Neural cell (in vitro differentiated cells): ENCODE measurements at regions not wholly inside any gene's neighbourhood (a gene's known extent, or its start where the extent isn't known, plus 50 kb on each side); places are given as distances from the start of the nearest gene placed in this dataset.

Experiments used
- H2AFZ ChIP-seq: fragments of 200-600, 300-800 bp; sonication (generic), shearing (Covaris generic); 2 replicates; pipeline ENCODE4 v1.6.0; 2014; ENCODE audit warnings: low read depth, mild to moderate bottlenecking, antibody characterized with exemption, low read length, moderate library complexity
- H3F3A ChIP-seq: fragments of 200-600 bp; shearing (Covaris generic); 2 replicates; pipeline ENCODE4 v1.6.1; 2016; ENCODE audit warnings: mild to moderate bottlenecking, moderate library complexity, mixed read lengths, antibody characterized with exemption, low read length; ENCODE audit not compliant: insufficient read depth, poor library complexity, severe bottlenecking
- H3K27ac ChIP-seq: fragments of 200-600, 300-800 bp; sonication (generic), shearing (Covaris generic); 2 replicates; pipeline ENCODE4 v1.5.1; 2014; ENCODE audit warnings: mild to moderate bottlenecking, low read length, moderate library complexity
- H3K27me3 ChIP-seq: fragments of 300-800, 200-600 bp; sonication (generic), shearing (Covaris generic); 2 replicates; pipeline ENCODE4 v1.6.0; 2014; ENCODE audit warnings: mild to moderate bottlenecking, low read depth, low read length, moderate library complexity; ENCODE audit not compliant: insufficient read depth
- H3K36me3 ChIP-seq: fragments of 300-800, 200-600 bp; sonication (generic), shearing (Covaris generic); 2 replicates; pipeline ENCODE4 v1.5.1; 2014; ENCODE audit warnings: mild to moderate bottlenecking, antibody characterized with exemption, low read length, moderate library complexity; ENCODE audit not compliant: insufficient read depth
- H3K4me2 ChIP-seq: fragments of 300-800, 200-600 bp; sonication (generic), shearing (Covaris generic); 2 replicates; pipeline ENCODE4 v1.6.0; 2014; ENCODE audit warnings: mild to moderate bottlenecking, low read length
- H3K4me3 ChIP-seq: fragments of 300-800, 200-600 bp; sonication (generic), shearing (Covaris generic); 2 replicates; pipeline ENCODE4 v1.5.1; 2014; ENCODE audit warnings: mild to moderate bottlenecking, low read length, moderate library complexity
- H3K79me2 ChIP-seq: fragments of 200-600 bp; shearing (Covaris generic); replicated peaks from 2 replicates; pipeline ENCODE4 v1.6.0; 2014; ENCODE audit warnings: mild to moderate bottlenecking, low read length, moderate library complexity; ENCODE audit not compliant: insufficient read depth
- H3K9ac ChIP-seq: fragments of 300-800, 200-600 bp; sonication (generic), shearing (Covaris generic); 2 replicates; pipeline ENCODE4 v1.6.1; 2016; ENCODE audit warnings: mild to moderate bottlenecking, low read length, mixed read lengths
- H3K9me2 ChIP-seq: fragments of 200-600 bp; shearing (Covaris generic); 2 replicates; pipeline ENCODE4 v1.6.1; 2016; ENCODE audit warnings: mild to moderate bottlenecking, low read length, mixed read lengths; ENCODE audit not compliant: insufficient read depth
- H3K9me3 ChIP-seq: fragments of 200-600, 300-800 bp; sonication (generic), shearing (Covaris generic); 2 replicates; pipeline ENCODE4 v1.6.1; 2016; ENCODE audit warnings: mild to moderate bottlenecking, mixed run types, low read length, moderate library complexity, mixed read lengths
- H4K20me1 ChIP-seq: fragments of 200-600 bp; shearing (Covaris generic); 2 replicates; pipeline ENCODE4 v1.6.1; 2016; ENCODE audit warnings: mild to moderate bottlenecking, mixed run types; ENCODE audit not compliant: insufficient read depth
- EP300 ChIP-seq: fragments of 450-650 bp; conservative IDR thresholded peaks from 2 replicates; pipeline ENCODE4 v1.6.1; 2014; ENCODE audit warnings: antibody characterized with exemption, mild to moderate bottlenecking, moderate library complexity; ENCODE audit not compliant: poor library complexity, severe bottlenecking
- EZH2 ChIP-seq: fragments of 200-600, 300-800 bp; shearing (Covaris generic), sonication (generic); IDR thresholded peaks from 2 replicates; pipeline ENCODE4 v1.6.1; 2014; ENCODE audit warnings: antibody characterized with exemption, low read length, borderline replicate concordance, mild to moderate bottlenecking; ENCODE audit not compliant: insufficient read depth, poor library complexity, severe bottlenecking
- MXI1 ChIP-seq: fragments of 450-650 bp; conservative IDR thresholded peaks from 2 replicates; pipeline ENCODE4 v1.6.1; 2014; ENCODE audit warnings: antibody characterized with exemption, mild to moderate bottlenecking; ENCODE audit not compliant: poor library complexity, severe bottlenecking
- POLR2AphosphoS5 ChIP-seq: IDR thresholded peaks from 2 replicates; pipeline ENCODE4 v1.6.1; 2012
- RAD21 ChIP-seq: fragments of 450-650 bp; conservative IDR thresholded peaks from 2 replicates; pipeline ENCODE4 v1.6.1; 2014; ENCODE audit warnings: antibody characterized with exemption, mild to moderate bottlenecking, moderate library complexity
- SMC3 ChIP-seq: fragments of 450-650 bp; conservative IDR thresholded peaks from 2 replicates; pipeline ENCODE4 v1.6.1; 2014; ENCODE audit warnings: antibody characterized with exemption, mild to moderate bottlenecking, moderate library complexity; ENCODE audit not compliant: poor library complexity
- TAF1 ChIP-seq: IDR thresholded peaks from 2 replicates; pipeline ENCODE4 v1.6.1; 2012; ENCODE audit warnings: low read depth
- TF ChIP-seq, protein P1 (sequence below): fragments of 450-650 bp; IDR thresholded peaks from 2 replicates; pipeline ENCODE4 v1.5.1; 2014; ENCODE audit warnings: antibody characterized with exemption, mild to moderate bottlenecking, moderate library complexity; ENCODE audit not compliant: poor library complexity, severe bottlenecking
- TF ChIP-seq, protein P2 (sequence below): IDR thresholded peaks from 2 replicates; pipeline ENCODE4 v1.6.1; 2012; ENCODE audit warnings: borderline replicate concordance

DNA sequence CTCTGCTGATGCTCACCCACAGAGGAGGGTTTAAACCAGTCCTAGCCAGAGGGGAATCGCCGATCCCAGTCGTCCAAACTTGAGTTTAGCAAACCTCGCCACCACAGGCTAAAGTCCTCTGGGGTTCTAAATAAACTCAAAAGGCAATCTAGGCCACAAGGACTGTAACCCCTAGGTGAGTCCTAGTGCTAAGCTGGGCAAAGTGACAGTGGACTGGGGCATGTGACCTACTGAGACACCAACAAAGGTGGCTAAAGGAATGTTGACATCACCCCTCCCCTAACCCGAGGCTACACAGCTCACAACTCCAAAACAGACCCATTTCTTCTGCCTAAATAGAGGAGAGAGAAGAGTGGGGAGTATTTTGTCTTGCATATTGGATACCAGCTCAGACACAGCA is 142.8 kb upstream of the PRDX4 start:
- H3K9ac ChIP-seq: no peak overlapping the region

DNA sequence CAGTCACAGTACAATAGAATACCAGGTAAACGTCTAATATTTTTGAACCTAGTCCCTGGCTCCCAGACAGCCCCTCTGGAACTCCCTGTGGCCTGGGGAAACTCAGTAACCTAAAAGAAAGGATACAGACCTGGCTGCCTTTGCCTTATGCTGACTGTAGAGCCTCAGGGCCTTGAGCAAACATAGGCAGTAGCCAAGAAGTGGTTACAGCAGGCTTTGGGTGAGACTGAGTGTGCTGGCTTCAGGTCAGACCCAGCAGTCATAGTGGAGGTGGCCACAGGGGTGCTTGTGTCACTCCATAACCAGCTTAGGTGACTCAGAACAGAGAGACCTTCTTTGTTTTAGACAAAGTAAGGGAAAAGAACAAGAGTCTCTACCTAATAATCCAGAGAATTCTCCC is 141.8 kb upstream of the PRDX4 start:
- H2AFZ ChIP-seq: no peak overlapping the region
- no peak overlapping the region for H3K4me3 ChIP-seq
- no peaks in the 10 kb centered on the region for H3K9me3 ChIP-seq
- no peaks in the 10 kb centered on the region for H3K79me2 ChIP-seq
- no peak overlapping the region for H3K9ac ChIP-seq
- H3K9me2 ChIP-seq: no peaks in the 10 kb centered on the region
- H3F3A ChIP-seq: no peaks in the 10 kb centered on the region
- H3K4me2 ChIP-seq: no peak overlapping the region
- no peaks in the 10 kb centered on the region for H3K27me3 ChIP-seq
- no peak overlapping the region for H3K27ac ChIP-seq
- TF ChIP-seq MXI1 (no peak), SMC3 (no peak), TAF1 (no peak), RAD21 (no peak), EP300 (no peak), EZH2 (no peak)
- TF ChIP-seq, protein P1, sequence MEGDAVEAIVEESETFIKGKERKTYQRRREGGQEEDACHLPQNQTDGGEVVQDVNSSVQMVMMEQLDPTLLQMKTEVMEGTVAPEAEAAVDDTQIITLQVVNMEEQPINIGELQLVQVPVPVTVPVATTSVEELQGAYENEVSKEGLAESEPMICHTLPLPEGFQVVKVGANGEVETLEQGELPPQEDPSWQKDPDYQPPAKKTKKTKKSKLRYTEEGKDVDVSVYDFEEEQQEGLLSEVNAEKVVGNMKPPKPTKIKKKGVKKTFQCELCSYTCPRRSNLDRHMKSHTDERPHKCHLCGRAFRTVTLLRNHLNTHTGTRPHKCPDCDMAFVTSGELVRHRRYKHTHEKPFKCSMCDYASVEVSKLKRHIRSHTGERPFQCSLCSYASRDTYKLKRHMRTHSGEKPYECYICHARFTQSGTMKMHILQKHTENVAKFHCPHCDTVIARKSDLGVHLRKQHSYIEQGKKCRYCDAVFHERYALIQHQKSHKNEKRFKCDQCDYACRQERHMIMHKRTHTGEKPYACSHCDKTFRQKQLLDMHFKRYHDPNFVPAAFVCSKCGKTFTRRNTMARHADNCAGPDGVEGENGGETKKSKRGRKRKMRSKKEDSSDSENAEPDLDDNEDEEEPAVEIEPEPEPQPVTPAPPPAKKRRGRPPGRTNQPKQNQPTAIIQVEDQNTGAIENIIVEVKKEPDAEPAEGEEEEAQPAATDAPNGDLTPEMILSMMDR: no peak
- H3K36me3 ChIP-seq: no peaks in the 10 kb centered on the region
- H4K20me1 ChIP-seq: no peaks in the 10 kb centered on the region

More for the DNA sequence above, 142.8 kb upstream of the PRDX4 start:
- TF ChIP-seq, protein P2, sequence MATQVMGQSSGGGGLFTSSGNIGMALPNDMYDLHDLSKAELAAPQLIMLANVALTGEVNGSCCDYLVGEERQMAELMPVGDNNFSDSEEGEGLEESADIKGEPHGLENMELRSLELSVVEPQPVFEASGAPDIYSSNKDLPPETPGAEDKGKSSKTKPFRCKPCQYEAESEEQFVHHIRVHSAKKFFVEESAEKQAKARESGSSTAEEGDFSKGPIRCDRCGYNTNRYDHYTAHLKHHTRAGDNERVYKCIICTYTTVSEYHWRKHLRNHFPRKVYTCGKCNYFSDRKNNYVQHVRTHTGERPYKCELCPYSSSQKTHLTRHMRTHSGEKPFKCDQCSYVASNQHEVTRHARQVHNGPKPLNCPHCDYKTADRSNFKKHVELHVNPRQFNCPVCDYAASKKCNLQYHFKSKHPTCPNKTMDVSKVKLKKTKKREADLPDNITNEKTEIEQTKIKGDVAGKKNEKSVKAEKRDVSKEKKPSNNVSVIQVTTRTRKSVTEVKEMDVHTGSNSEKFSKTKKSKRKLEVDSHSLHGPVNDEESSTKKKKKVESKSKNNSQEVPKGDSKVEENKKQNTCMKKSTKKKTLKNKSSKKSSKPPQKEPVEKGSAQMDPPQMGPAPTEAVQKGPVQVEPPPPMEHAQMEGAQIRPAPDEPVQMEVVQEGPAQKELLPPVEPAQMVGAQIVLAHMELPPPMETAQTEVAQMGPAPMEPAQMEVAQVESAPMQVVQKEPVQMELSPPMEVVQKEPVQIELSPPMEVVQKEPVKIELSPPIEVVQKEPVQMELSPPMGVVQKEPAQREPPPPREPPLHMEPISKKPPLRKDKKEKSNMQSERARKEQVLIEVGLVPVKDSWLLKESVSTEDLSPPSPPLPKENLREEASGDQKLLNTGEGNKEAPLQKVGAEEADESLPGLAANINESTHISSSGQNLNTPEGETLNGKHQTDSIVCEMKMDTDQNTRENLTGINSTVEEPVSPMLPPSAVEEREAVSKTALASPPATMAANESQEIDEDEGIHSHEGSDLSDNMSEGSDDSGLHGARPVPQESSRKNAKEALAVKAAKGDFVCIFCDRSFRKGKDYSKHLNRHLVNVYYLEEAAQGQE: no peak
- TF ChIP-seq RAD21 (no peak), EP300 (no peak), SMC3 (no peak), TAF1 (no peak), POLR2AphosphoS5 (no peak), MXI1 (no peak), EZH2 (no peak)
- TF ChIP-seq, protein P1: no peak
- no peaks in the 10 kb centered on the region for H3K27me3 ChIP-seq
- no peak overlapping the region for H3K4me3 ChIP-seq
- no peak overlapping the region for H3K4me2 ChIP-seq
- H3K79me2 ChIP-seq: no peaks in the 10 kb centered on the region
- H3K9me3 ChIP-seq: no peaks in the 10 kb centered on the region
- no peaks in the 10 kb centered on the region for H4K20me1 ChIP-seq
- no peak overlapping the region for H2AFZ ChIP-seq
- H3K36me3 ChIP-seq: no peaks in the 10 kb centered on the region
- no peak overlapping the region for H3K27ac ChIP-seq
- no peaks in the 10 kb centered on the region for H3K9me2 ChIP-seq
- no peaks in the 10 kb centered on the region for H3F3A ChIP-seq
